ENCODE measurements at regions not wholly inside any gene's neighbourhood (a gene's known extent, or its start where the extent isn't known, plus 50 kb on each side); places are given as distances from the start of the nearest gene placed in this dataset.

- DNase-seq = no peak
Observed at GRCh38 chr15:70293138-70293537, 195.4 kb upstream of the TLE3 start.

- no peak for DNase-seq
Observed at GRCh38 chr15:70292076-70292760, 194.5 kb upstream of the TLE3 start.

GRCh38 chr15:70291305-70292075 is 193.8 kb upstream of the TLE3 start:
- DNase-seq = no peak

- no peak for DNase-seq
Observed at GRCh38 chr15:70290708-70291107, 193.0 kb upstream of the TLE3 start.

- DNase-seq = no peak
Observed at GRCh38 chr15:70289191-70289955, 191.7 kb upstream of the TLE3 start.

GRCh38 chr15:70286113-70286806 is 188.5 kb upstream of the TLE3 start:
- no peak for DNase-seq

- DNase-seq = no peak
Observed at GRCh38 chr15:70284438-70285214, 186.9 kb upstream of the TLE3 start.

- DNase-seq = no peak
Observed at GRCh38 chr15:70283511-70283910, 185.8 kb upstream of the TLE3 start.

- no peak for DNase-seq
Observed at GRCh38 chr15:70281811-70282307, 184.1 kb upstream of the TLE3 start.

GRCh38 chr15:70281261-70281810 is 183.6 kb upstream of the TLE3 start:
- DNase-seq = no peak

- DNase-seq = no peak
Observed at GRCh38 chr15:70280781-70281180, 183.1 kb upstream of the TLE3 start.

GRCh38 chr15:70279096-70279495 is 181.4 kb upstream of the TLE3 start:
- DNase-seq = no peak

- no peak for DNase-seq
Observed at GRCh38 chr15:70278644-70279043, 180.9 kb upstream of the TLE3 start.

GRCh38 chr15:70277556-70277955 is 179.8 kb upstream of the TLE3 start:
- no peak for DNase-seq

- DNase-seq = no peak
Observed at GRCh38 chr15:70276401-70276800, 178.7 kb upstream of the TLE3 start.

- DNase-seq = no peak
Observed at GRCh38 chr15:70275461-70276138, 177.9 kb upstream of the TLE3 start.

GRCh38 chr15:70274908-70275307 is 177.2 kb upstream of the TLE3 start:
- no peak for DNase-seq

- DNase-seq = no peak
Observed at GRCh38 chr15:70274255-70274880, 176.7 kb upstream of the TLE3 start.

- no peak for DNase-seq
Observed at GRCh38 chr15:70273808-70274207, 176.1 kb upstream of the TLE3 start.

- no peak for DNase-seq
Observed at GRCh38 chr15:70272565-70273355, 175.0 kb upstream of the TLE3 start.

All from T1000 (cell line).